Trophoblast cell (in vitro differentiated cells and primary cell): ENCODE measurements at regions not wholly inside any gene's neighbourhood (a gene's known extent, or its start where the extent isn't known, plus 50 kb on each side); places are given as distances from the start of the nearest gene placed in this dataset.

ENCODE experiments used
- DNase-seq, 2 donors: peaks; one replicate each; pipeline ENCODE4 v3.0.0-alpha.2; 2016
- H2AFZ ChIP-seq: 2 replicates; pipeline ENCODE4 v1.6.1; 2013; ENCODE audit warnings: low read length, moderate library complexity, mild to moderate bottlenecking; ENCODE audit not compliant: insufficient read depth, poor library complexity
- H2AK5ac ChIP-seq: 2 replicates; pipeline ENCODE4 v1.6.1; 2013; ENCODE audit warnings: mild to moderate bottlenecking, low read length
- H2BK120ac ChIP-seq: 2 replicates; pipeline ENCODE4 v1.6.1; 2013; ENCODE audit warnings: low read length, mild to moderate bottlenecking, moderate library complexity; ENCODE audit not compliant: insufficient read depth, poor library complexity
- H2BK12ac ChIP-seq: 2 replicates; pipeline ENCODE4 v1.6.1; 2013; ENCODE audit warnings: mild to moderate bottlenecking, low read length, moderate library complexity
- H2BK5ac ChIP-seq: 2 replicates; pipeline ENCODE4 v1.6.1; 2013; ENCODE audit warnings: low read length, low read depth, moderate library complexity, mild to moderate bottlenecking; ENCODE audit not compliant: poor library complexity
- H3K14ac ChIP-seq: 2 replicates; pipeline ENCODE4 v1.6.1; 2013; ENCODE audit warnings: mild to moderate bottlenecking, low read length
- H3K18ac ChIP-seq: 2 replicates; pipeline ENCODE4 v1.6.1; 2013; ENCODE audit warnings: mild to moderate bottlenecking, low read length
- H3K23ac ChIP-seq: 2 replicates; pipeline ENCODE4 v1.6.1; 2013; ENCODE audit warnings: low read length
- H3K27ac ChIP-seq: 2 replicates; pipeline ENCODE4 v1.5.1; 2013; ENCODE audit warnings: low read depth, mild to moderate bottlenecking, inconsistent platforms, low read length, moderate library complexity
- H3K27me3 ChIP-seq: 2 replicates; pipeline ENCODE4 v1.6.1; 2013; ENCODE audit warnings: inconsistent platforms, mild to moderate bottlenecking, low read length, moderate library complexity; ENCODE audit not compliant: insufficient read depth
- H3K36me3 ChIP-seq, 2 experiments: 1 replicate in 1 of 2; 2 replicates in 1 of 2; pipeline ENCODE4 v1.6.1; 2013; ENCODE audit warnings: low read length in 2 of 2, mild to moderate bottlenecking in 2 of 2, moderate library complexity in 1 of 2; ENCODE audit not compliant: insufficient read depth in 2 of 2, control insufficient read depth in 1 of 2
- H3K4ac ChIP-seq: 2 replicates; pipeline ENCODE4 v1.6.1; 2013; ENCODE audit warnings: low read depth, mild to moderate bottlenecking, low read length, moderate library complexity
- H3K4me1 ChIP-seq, 2 experiments: 1 replicate in 1 of 2; 2 replicates in 1 of 2; pipeline ENCODE4 v1.6.1; 2013; ENCODE audit warnings: low read length in 2 of 2, mild to moderate bottlenecking in 2 of 2, moderate library complexity in 1 of 2; ENCODE audit not compliant: insufficient read depth in 2 of 2, control insufficient read depth in 1 of 2
- H3K4me2 ChIP-seq: 2 replicates; pipeline ENCODE4 v1.6.1; 2013; ENCODE audit warnings: inconsistent platforms, mild to moderate bottlenecking, low read length, moderate library complexity
- H3K4me3 ChIP-seq: 2 replicates; pipeline ENCODE4 v1.5.1; 2013; ENCODE audit warnings: mild to moderate bottlenecking, low read depth, low read length, inconsistent platforms
- H3K79me1 ChIP-seq: one replicate; pipeline ENCODE4 v1.6.1; 2013; ENCODE audit warnings: low read length
- H3K79me2 ChIP-seq: 2 replicates; pipeline ENCODE4 v1.6.1; 2013; ENCODE audit warnings: low read length, mild to moderate bottlenecking; ENCODE audit not compliant: control insufficient read depth, insufficient read depth, poor library complexity
- H3K9ac ChIP-seq: 2 replicates; pipeline ENCODE4 v1.6.1; 2013; ENCODE audit warnings: mild to moderate bottlenecking, low read length
- H3K9me3 ChIP-seq: 2 replicates; pipeline ENCODE4 v1.6.1; 2013; ENCODE audit warnings: low read depth, mild to moderate bottlenecking, control low read depth, inconsistent platforms, low read length; ENCODE audit not compliant: insufficient read depth
- H4K12ac ChIP-seq: 2 replicates; pipeline ENCODE4 v1.6.1; 2013; ENCODE audit warnings: low read depth, mild to moderate bottlenecking, low read length, moderate library complexity
- H4K8ac ChIP-seq: 2 replicates; pipeline ENCODE4 v1.6.1; 2013; ENCODE audit warnings: low read depth, mild to moderate bottlenecking, low read length, moderate library complexity
- H4K91ac ChIP-seq: one replicate; pipeline ENCODE4 v1.6.1; 2013; ENCODE audit warnings: low read depth, mild to moderate bottlenecking, low read length, moderate library complexity
- WGBS: extraction: QIAGEN DNeasy Blood & Tissue Kit; methylation state at CpG from one replicate; pipeline ENCODE4 v1.1.7; 2013; ENCODE audit warnings: missing lambda C conversion rate; ENCODE audit not compliant: insufficient read length, insufficient coverage; ENCODE audit errors: extremely low coverage; 5-methylcytosine and 5-hydroxymethylcytosine counted together

DNA sequence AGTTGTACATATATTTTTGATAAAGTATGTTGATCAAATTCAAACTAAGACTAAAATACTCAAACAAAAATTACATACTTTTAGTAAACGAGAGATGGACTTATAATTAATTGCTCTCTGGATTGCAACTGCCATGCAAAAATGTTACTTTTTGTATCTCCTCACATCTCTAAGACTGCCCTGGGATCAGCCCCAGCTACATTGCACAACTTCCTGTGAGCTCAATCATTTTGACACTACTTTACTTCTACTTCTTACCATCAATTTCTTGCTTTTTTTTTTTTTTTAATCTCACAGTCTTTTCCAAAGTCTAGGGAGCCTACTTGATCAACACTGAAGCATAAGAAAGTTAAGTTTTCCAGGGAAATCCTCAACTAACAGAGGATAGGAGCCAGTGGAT, 506.0 kb upstream of the CDH10 start:
- Histone ChIP-seq H4K91ac (no peak overlapping the region), H3K4me3 (no peak overlapping the region), H3K79me1 (no peaks in the 10 kb centered on the region), H3K18ac (no peak overlapping the region), H3K79me2 (no peaks in the 10 kb centered on the region), H3K14ac (no peak overlapping the region), H3K9me3 (no peaks in the 10 kb centered on the region), H2BK5ac (no peak overlapping the region), H3K9ac (no peak overlapping the region), H3K4me1 (no peaks in the 10 kb centered on the region), H3K4ac (no peak overlapping the region), H3K27me3 (no peaks in the 10 kb centered on the region), H2BK12ac (no peak overlapping the region), H2AFZ (no peak overlapping the region), H4K12ac (no peak overlapping the region), H3K27ac (no peak overlapping the region), H3K23ac (no peak overlapping the region), H3K36me3 (no peaks in the 10 kb centered on the region), H3K4me2 (no peak overlapping the region), H4K8ac (no peak overlapping the region), H2BK120ac (no peak overlapping the region), H2AK5ac (no peak overlapping the region)
- no peak for DNase-seq
- WGBS: no CpG with 5 or more reads among the region's 1 CpG

GRCh38 chr5:25128606-25129005, 483.8 kb upstream of the CDH10 start:
- no peaks in the 10 kb centered on the region for H3K27me3 ChIP-seq
- no peak overlapping the region for H3K18ac ChIP-seq
- H3K9ac ChIP-seq: no peak overlapping the region
- H4K8ac ChIP-seq: no peak overlapping the region
- H4K12ac ChIP-seq: no peak overlapping the region
- H3K4ac ChIP-seq: no peak overlapping the region
- H3K23ac ChIP-seq: no peak overlapping the region
- no peak overlapping the region for H2AFZ ChIP-seq
- no peaks in the 10 kb centered on the region for H3K4me1 ChIP-seq
- H2AK5ac ChIP-seq: no peak overlapping the region
- no peaks in the 10 kb centered on the region for H3K79me1 ChIP-seq
- H3K36me3 ChIP-seq: no peaks in the 10 kb centered on the region
- no peak overlapping the region for H2BK120ac ChIP-seq
- H2BK5ac ChIP-seq: no peak overlapping the region
- H2BK12ac ChIP-seq: no peak overlapping the region
- H3K4me2 ChIP-seq: no peak overlapping the region
- no peak overlapping the region for H4K91ac ChIP-seq
- H3K4me3 ChIP-seq: no peak overlapping the region
- no peaks in the 10 kb centered on the region for H3K9me3 ChIP-seq
- H3K79me2 ChIP-seq: no peaks in the 10 kb centered on the region
- no peak overlapping the region for H3K14ac ChIP-seq
- WGBS: no CpG with 5 or more reads among the region's 4 CpGs
- no peak overlapping the region for H3K27ac ChIP-seq
- DNase-seq: no peak

DNA sequence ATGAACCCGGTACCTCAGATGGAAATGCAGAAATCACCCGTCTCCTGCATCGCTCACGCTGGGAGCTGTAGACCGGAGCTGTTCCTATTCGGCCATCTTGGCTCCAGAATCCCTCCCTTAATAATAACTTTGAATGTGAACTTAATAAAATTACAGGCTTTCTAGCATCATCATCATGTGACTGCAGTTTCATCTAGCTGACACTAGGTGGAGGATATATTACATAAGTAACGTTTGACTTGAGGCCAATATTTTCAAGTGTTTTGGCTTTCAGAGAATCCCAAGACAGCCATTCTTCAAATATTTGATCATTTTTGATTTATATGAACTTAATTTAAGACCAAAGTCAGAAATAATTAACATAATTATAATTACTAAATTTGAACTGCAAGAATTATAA, 474.9 kb upstream of the CDH10 start:
- Histone ChIP-seq H3K79me1 (no peaks in the 10 kb centered on the region), H3K27me3 (no peaks in the 10 kb centered on the region), H3K18ac (no peak overlapping the region), H4K8ac (no peak overlapping the region), H3K14ac (no peak overlapping the region), H2BK12ac (no peak overlapping the region), H3K27ac (no peak overlapping the region), H4K12ac (no peak overlapping the region), H3K23ac (no peak overlapping the region), H3K9ac (no peak overlapping the region), H3K36me3 (no peaks in the 10 kb centered on the region), H2AK5ac (no peak overlapping the region), H3K4ac (no peak overlapping the region), H2BK120ac (no peak overlapping the region), H3K9me3 (no peaks in the 10 kb centered on the region), H3K4me2 (no peak overlapping the region), H3K4me3 (no peak overlapping the region), H2BK5ac (no peak overlapping the region), H2AFZ (no peak overlapping the region), H3K79me2 (no peaks in the 10 kb centered on the region), H3K4me1 (no peaks in the 10 kb centered on the region), H4K91ac (no peak overlapping the region)
- WGBS: no CpG with 5 or more reads among the region's 7 CpGs
- peak in 1 of 2 donors; percentile 59 for DNase-seq

DNA sequence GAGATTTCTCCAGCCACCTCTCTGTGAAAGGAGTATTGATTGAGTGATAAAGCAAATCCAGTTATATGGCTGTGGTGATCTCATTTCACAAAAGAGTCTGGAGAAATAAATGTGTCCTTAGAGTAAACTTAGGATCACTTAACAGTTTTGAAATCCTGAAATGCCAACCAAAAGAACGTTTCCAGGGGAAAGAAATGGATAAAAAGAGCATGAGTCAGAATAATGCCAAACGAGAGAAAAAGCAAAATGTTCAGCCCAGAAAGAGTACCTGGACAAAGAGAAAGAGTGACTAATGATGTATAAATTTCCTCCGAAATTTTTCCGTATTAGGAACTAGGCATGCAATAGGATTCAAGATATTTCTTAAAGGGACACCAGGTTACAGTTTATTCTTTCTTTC, 463.1 kb upstream of the CDH10 start:
- no peaks in the 10 kb centered on the region for H3K4me1 ChIP-seq
- no peak overlapping the region for H3K18ac ChIP-seq
- H3K9me3 ChIP-seq: no peaks in the 10 kb centered on the region
- no peak overlapping the region for H4K91ac ChIP-seq
- no peak overlapping the region for H3K4ac ChIP-seq
- H3K27me3 ChIP-seq: no peaks in the 10 kb centered on the region
- no peak overlapping the region for H2BK12ac ChIP-seq
- no peak overlapping the region for H2AK5ac ChIP-seq
- no peak for DNase-seq
- H3K23ac ChIP-seq: no peak overlapping the region
- no peak overlapping the region for H3K4me2 ChIP-seq
- no peak overlapping the region for H3K14ac ChIP-seq
- no peaks in the 10 kb centered on the region for H3K79me2 ChIP-seq
- no peak overlapping the region for H2BK5ac ChIP-seq
- no peak overlapping the region for H3K9ac ChIP-seq
- H2AFZ ChIP-seq: no peak overlapping the region
- no CpG with 5 or more reads among the region's 4 CpGs for WGBS
- H3K27ac ChIP-seq: no peak overlapping the region
- H3K36me3 ChIP-seq: no peaks in the 10 kb centered on the region
- no peak overlapping the region for H3K4me3 ChIP-seq
- H3K79me1 ChIP-seq: no peaks in the 10 kb centered on the region
- H4K12ac ChIP-seq: no peak overlapping the region
- H4K8ac ChIP-seq: no peak overlapping the region
- H2BK120ac ChIP-seq: no peak overlapping the region
